GM06990 (cell line): ENCODE measurements at regions not wholly inside any gene's neighbourhood (a gene's known extent, or its start where the extent isn't known, plus 50 kb on each side); places are given as distances from the start of the nearest gene placed in this dataset.

Experiments
- DNase-seq: peaks from one replicate; pipeline ENCODE4 v3.0.0-alpha.2; 2011; ENCODE audit not compliant: insufficient read length; ENCODE audit errors: extremely low read depth
- H3K27me3 ChIP-seq: replicated peaks from 2 replicates; pipeline ENCODE4 v1.6.0; 2011; ENCODE audit warnings: low read length; ENCODE audit not compliant: control insufficient read depth, insufficient read depth
- H3K36me3 ChIP-seq: 2 replicates; pipeline ENCODE4 v1.5.1; 2011; ENCODE audit warnings: low read length; ENCODE audit not compliant: control insufficient read depth, insufficient read depth
- H3K4me3 ChIP-seq: replicated peaks from 2 replicates; pipeline ENCODE4 v1.5.1; 2011; ENCODE audit warnings: low read depth, mild to moderate bottlenecking, control low read depth, low read length
- CTCF ChIP-seq: IDR thresholded peaks from 2 replicates; pipeline ENCODE4 v1.5.1; 2011; ENCODE audit warnings: low read length, control low read depth, mild to moderate bottlenecking, inconsistent platforms; ENCODE audit not compliant: insufficient read depth, poor library complexity, severe bottlenecking

GRCh38 chr6:51250317-51250716, 431.6 kb downstream of the TFAP2B start:
- no peaks in the 10 kb centered on the region; the same call in none of the 2 replicates for H3K27me3 ChIP-seq
- H3K36me3 ChIP-seq = no peaks in the 10 kb centered on the region
- DNase-seq = no peak
- no peak overlapping the region for H3K4me3 ChIP-seq
- no peak for TF ChIP-seq CTCF

GRCh38 chr6:51257938-51258337, 439.3 kb downstream of the TFAP2B start:
- Histone ChIP-seq H3K36me3 (no peaks in the 10 kb centered on the region), H3K27me3 (no peaks in the 10 kb centered on the region; the same call in 1 of the 2 replicates), H3K4me3 (no peak overlapping the region)
- DNase-seq = no peak
- no peak for TF ChIP-seq CTCF

- no peak for TF ChIP-seq CTCF
- no peak overlapping the region for H3K4me3 ChIP-seq
- no peaks in the 10 kb centered on the region for H3K36me3 ChIP-seq
- H3K27me3 ChIP-seq = no peaks in the 10 kb centered on the region; the same call in 1 of the 2 replicates
- no peak for DNase-seq
Observed at GRCh38 chr6:51260003-51260402, 441.3 kb downstream of the TFAP2B start.

GRCh38 chr6:51261691-51262090, 443.0 kb downstream of the TFAP2B start:
- Histone ChIP-seq H3K36me3 (no peaks in the 10 kb centered on the region), H3K4me3 (no peak overlapping the region), H3K27me3 (no peaks in the 10 kb centered on the region)
- DNase-seq = no peak
- TF ChIP-seq CTCF = no peak

- no peak for TF ChIP-seq CTCF
- DNase-seq = no peak
Observed at GRCh38 chr6:51265426-51265825, 446.8 kb downstream of the TFAP2B start.

GRCh38 chr6:51266604-51267003, 447.9 kb downstream of the TFAP2B start:
- TF ChIP-seq CTCF = no peak
- DNase-seq = no peak
- H3K4me3 ChIP-seq = no peak overlapping the region
- H3K36me3 ChIP-seq = no peaks in the 10 kb centered on the region
- H3K27me3 ChIP-seq = no peaks in the 10 kb centered on the region

More at GRCh38 chr6:51265426-51265825, 446.8 kb downstream of the TFAP2B start:
- H3K27me3 ChIP-seq = no peaks in the 10 kb centered on the region
- H3K36me3 ChIP-seq = no peaks in the 10 kb centered on the region
- H3K4me3 ChIP-seq = no peak overlapping the region
